ENCODE measurements at regions not wholly inside any gene's neighbourhood (a gene's known extent, or its start where the extent isn't known, plus 50 kb on each side); places are given as distances from the start of the nearest gene placed in this dataset.

- TF ChIP-seq POLR2AphosphoS5 (IDR thresholded peaks at IDR 0.05; ENCODE audit: insufficient read depth in 1 of 2, low read depth in 1 of 2) (no peak), CTCF (IDR thresholded peaks at IDR 0.05) (no peak), POLR2A (IDR thresholded peaks at IDR 0.05) (no peak)
Observed at GRCh38 chr6:163971841-163972838, 557.6 kb downstream of the QKI start.
